K562 (cell line): ENCODE measurements at regions not wholly inside any gene's neighbourhood (a gene's known extent, or its start where the extent isn't known, plus 50 kb on each side); places are given as distances from the start of the nearest gene placed in this dataset.

Experiments
- BHLHE40 ChIP-seq: IDR thresholded peaks from 2 replicates; pipeline ENCODE4 v1.6.1; 2011; ENCODE audit warnings: low read length, improper control_type of control experiment
- ZNF76 ChIP-seq: fragments of 250-450 bp; sonication (Bioruptor Pico); IDR thresholded peaks from 2 replicates; pipeline ENCODE4 v1.4.0; 2020; ENCODE audit warnings: mild to moderate bottlenecking, moderate library complexity, borderline replicate concordance
- TF ChIP-seq, protein P1 (sequence below): fragments of 200-800 bp; sonication (Bioruptor generic); IDR thresholded peaks from 2 replicates; pipeline ENCODE4 v1.6.1; 2016; ENCODE audit warnings: missing genetic modification characterization, missing compliant biosample characterization

DNA sequence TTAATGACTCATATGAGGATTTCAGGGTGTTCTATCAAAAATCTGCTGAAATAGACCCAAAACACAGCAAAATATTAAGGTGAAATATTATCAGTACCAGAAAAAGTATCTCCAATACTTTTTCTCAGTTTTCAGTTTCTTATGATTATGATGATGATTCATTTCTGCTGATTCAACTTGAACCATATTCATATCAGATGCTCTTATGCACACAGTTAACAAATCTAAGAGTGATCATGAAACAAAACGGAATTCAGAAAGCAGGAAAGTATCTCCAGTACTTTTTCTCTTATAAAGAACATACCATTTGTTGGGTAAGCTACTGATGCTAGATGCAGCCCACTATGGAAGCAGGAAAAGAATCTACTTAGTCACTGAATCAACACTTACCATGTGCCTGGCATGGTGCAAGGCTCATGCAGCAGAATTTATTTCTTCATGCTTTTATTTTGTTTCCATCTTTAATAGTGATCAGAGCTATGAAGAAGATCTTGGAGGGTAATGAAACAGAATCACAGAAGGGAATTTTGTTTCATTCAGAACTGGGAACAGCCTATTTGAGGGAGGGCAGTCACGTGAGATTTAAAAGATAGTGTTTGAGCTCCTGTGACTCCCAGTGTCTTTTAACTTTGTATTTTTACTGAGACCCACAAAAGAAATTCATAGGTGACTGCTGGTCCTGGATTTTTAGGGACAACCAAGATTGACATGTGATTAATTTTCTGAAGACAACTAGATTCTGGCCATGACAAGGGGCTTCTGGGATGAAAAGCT is 480.6 kb downstream of the SETD4 start (continued):
- TF ChIP-seq, protein P1, sequence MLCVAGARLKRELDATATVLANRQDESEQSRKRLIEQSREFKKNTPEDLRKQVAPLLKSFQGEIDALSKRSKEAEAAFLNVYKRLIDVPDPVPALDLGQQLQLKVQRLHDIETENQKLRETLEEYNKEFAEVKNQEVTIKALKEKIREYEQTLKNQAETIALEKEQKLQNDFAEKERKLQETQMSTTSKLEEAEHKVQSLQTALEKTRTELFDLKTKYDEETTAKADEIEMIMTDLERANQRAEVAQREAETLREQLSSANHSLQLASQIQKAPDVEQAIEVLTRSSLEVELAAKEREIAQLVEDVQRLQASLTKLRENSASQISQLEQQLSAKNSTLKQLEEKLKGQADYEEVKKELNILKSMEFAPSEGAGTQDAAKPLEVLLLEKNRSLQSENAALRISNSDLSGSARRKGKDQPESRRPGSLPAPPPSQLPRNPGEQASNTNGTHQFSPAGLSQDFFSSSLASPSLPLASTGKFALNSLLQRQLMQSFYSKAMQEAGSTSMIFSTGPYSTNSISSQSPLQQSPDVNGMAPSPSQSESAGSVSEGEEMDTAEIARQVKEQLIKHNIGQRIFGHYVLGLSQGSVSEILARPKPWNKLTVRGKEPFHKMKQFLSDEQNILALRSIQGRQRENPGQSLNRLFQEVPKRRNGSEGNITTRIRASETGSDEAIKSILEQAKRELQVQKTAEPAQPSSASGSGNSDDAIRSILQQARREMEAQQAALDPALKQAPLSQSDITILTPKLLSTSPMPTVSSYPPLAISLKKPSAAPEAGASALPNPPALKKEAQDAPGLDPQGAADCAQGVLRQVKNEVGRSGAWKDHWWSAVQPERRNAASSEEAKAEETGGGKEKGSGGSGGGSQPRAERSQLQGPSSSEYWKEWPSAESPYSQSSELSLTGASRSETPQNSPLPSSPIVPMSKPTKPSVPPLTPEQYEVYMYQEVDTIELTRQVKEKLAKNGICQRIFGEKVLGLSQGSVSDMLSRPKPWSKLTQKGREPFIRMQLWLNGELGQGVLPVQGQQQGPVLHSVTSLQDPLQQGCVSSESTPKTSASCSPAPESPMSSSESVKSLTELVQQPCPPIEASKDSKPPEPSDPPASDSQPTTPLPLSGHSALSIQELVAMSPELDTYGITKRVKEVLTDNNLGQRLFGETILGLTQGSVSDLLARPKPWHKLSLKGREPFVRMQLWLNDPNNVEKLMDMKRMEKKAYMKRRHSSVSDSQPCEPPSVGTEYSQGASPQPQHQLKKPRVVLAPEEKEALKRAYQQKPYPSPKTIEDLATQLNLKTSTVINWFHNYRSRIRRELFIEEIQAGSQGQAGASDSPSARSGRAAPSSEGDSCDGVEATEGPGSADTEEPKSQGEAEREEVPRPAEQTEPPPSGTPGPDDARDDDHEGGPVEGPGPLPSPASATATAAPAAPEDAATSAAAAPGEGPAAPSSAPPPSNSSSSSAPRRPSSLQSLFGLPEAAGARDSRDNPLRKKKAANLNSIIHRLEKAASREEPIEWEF (CRISPR knock-in tag): no peak
- TF ChIP-seq ZNF76 (CRISPR knock-in tag) (no peak), BHLHE40 (peak; percentile 64; the same call in 1 of the 2 replicates)
